WTC11 (cell line): ENCODE measurements at regions not wholly inside any gene's neighbourhood (a gene's known extent, or its start where the extent isn't known, plus 50 kb on each side); places are given as distances from the start of the nearest gene placed in this dataset.

ENCODE experiments used
- ATAC-seq: fragments of 200-7000 bp; cut with Tn5 transposase; 2 replicates; pipeline ENCODE4 v1.10.0; 2021; ENCODE audit warnings: mild to moderate bottlenecking, moderate library complexity
- CTCF ChIA-PET: fragments of 300-600 bp; sonication (Branson Sonifier 250); formaldehyde crosslinking; loops from one replicate; lab custom pipeline; 2021; ENCODE audit warnings: antibody characterized with exemption; lab: Charles Lee
- POLR2A ChIA-PET: fragments of 350-600 bp; sonication (Branson Sonifier 250); formaldehyde crosslinking; loops from one replicate; lab custom pipeline; 2021; ENCODE audit warnings: antibody characterized with exemption; lab: Charles Lee
- DNase-seq: peaks from one replicate; pipeline ENCODE4 v3.0.0; 2021; ENCODE audit warnings: low spot score
- H3K27ac Mint-ChIP-seq: 2 replicates; pipeline ENCODE4 v1.8.0; 2021; ENCODE audit warnings: mixed read lengths
- H3K27me3 Mint-ChIP-seq: 2 replicates; pipeline ENCODE4 v1.8.0; 2021; ENCODE audit warnings: low read depth, mild to moderate bottlenecking, moderate library complexity, mixed read lengths
- H3K36me3 Mint-ChIP-seq: 2 replicates; pipeline ENCODE4 v1.8.0; 2021; ENCODE audit warnings: mixed read lengths
- H3K4me1 Mint-ChIP-seq: 2 replicates; pipeline ENCODE4 v1.8.0; 2022; ENCODE audit warnings: mixed read lengths
- H3K4me3 Mint-ChIP-seq: 2 replicates; pipeline ENCODE4 v1.8.0; 2021; ENCODE audit warnings: mild to moderate bottlenecking, moderate library complexity, mixed read lengths
- H3K9me3 Mint-ChIP-seq: 2 replicates; pipeline ENCODE4 v1.8.0; 2021; ENCODE audit warnings: mixed read lengths
- E2F4 ChIP-seq: sonication (generic); formaldehyde crosslinking; IDR thresholded peaks from 2 replicates; pipeline ENCODE4 v1.8.1; 2022; ENCODE audit warnings: low read depth, mild to moderate bottlenecking, moderate library complexity, missing genetic modification reagents, borderline replicate concordance
- ESRRA ChIP-seq: sonication (generic); formaldehyde crosslinking; IDR thresholded peaks from 2 replicates; pipeline ENCODE4 v1.8.1; 2022; ENCODE audit warnings: mild to moderate bottlenecking, missing genetic modification reagents, borderline replicate concordance
- FOXK1 ChIP-seq: sonication (generic); formaldehyde crosslinking; IDR thresholded peaks from 2 replicates; pipeline ENCODE4 v1.8.0; 2022; ENCODE audit warnings: mild to moderate bottlenecking, moderate library complexity, missing genetic modification reagents
- HMGA2 ChIP-seq: fragments of 250-450 bp; sonication (Bioruptor Pico); IDR thresholded peaks from 2 replicates; pipeline ENCODE4 v1.4.0; 2021; ENCODE audit warnings: mild to moderate bottlenecking, moderate library complexity
- NR3C1 ChIP-seq: sonication (generic); formaldehyde crosslinking; conservative IDR thresholded peaks from 2 replicates; pipeline ENCODE4 v1.8.1; 2023; ENCODE audit warnings: low read depth, mild to moderate bottlenecking, missing genetic modification reagents
- OVOL2 ChIP-seq: fragments of 250-450 bp; sonication (Bioruptor Pico); IDR thresholded peaks from 2 replicates; pipeline ENCODE4 v1.9.0; 2021; ENCODE audit warnings: mild to moderate bottlenecking, borderline replicate concordance
- ZNF219 ChIP-seq: sonication (generic); formaldehyde crosslinking; IDR thresholded peaks from 2 replicates; pipeline ENCODE4 v1.8.0; 2023; ENCODE audit warnings: missing genetic modification reagents, mild to moderate bottlenecking, borderline replicate concordance
- ZNF232 ChIP-seq: sonication (generic); formaldehyde crosslinking; IDR thresholded peaks from 2 replicates; pipeline ENCODE4 v1.8.0; 2022; ENCODE audit warnings: mild to moderate bottlenecking, missing genetic modification reagents
- ZNF416 ChIP-seq: fragments of 250-450 bp; sonication (Bioruptor Pico); IDR thresholded peaks from 2 replicates; pipeline ENCODE4 v1.9.0; 2021; ENCODE audit warnings: mild to moderate bottlenecking, inconsistent platforms
- ZNF512 ChIP-seq: sonication (generic); formaldehyde crosslinking; IDR thresholded peaks from 2 replicates; pipeline ENCODE4 v1.8.1; 2022; ENCODE audit warnings: missing genetic modification reagents, borderline replicate concordance
- TF ChIP-seq, protein P1 (sequence below): sonication (generic); formaldehyde crosslinking; IDR thresholded peaks from 2 replicates; pipeline ENCODE4 v1.8.0; 2022; ENCODE audit warnings: mild to moderate bottlenecking, missing genetic modification reagents
- TF ChIP-seq, protein P2 (sequence below): sonication (generic); formaldehyde crosslinking; IDR thresholded peaks from 2 replicates; pipeline ENCODE4 v1.8.1; 2023; ENCODE audit warnings: mild to moderate bottlenecking, missing genetic modification reagents, moderate library complexity
- TF ChIP-seq, protein P3 (sequence below): sonication (generic); formaldehyde crosslinking; IDR thresholded peaks from 2 replicates; pipeline ENCODE4 v1.8.0; 2023; ENCODE audit warnings: missing genetic modification reagents
- TF ChIP-seq, protein P4 (sequence below): sonication (generic); formaldehyde crosslinking; IDR thresholded peaks from 2 replicates; pipeline ENCODE4 v1.8.0; 2023; ENCODE audit warnings: mild to moderate bottlenecking, missing genetic modification reagents
- TF ChIP-seq, protein P5 (sequence below): sonication (generic); formaldehyde crosslinking; IDR thresholded peaks from 2 replicates; pipeline ENCODE4 v1.8.1; 2022; ENCODE audit warnings: mild to moderate bottlenecking, missing genetic modification reagents, moderate library complexity, borderline replicate concordance
- TF ChIP-seq, protein P6 (sequence below): fragments of 250-450 bp; sonication (Bioruptor Pico); IDR thresholded peaks from 2 replicates; pipeline ENCODE4 v1.9.0; 2021; ENCODE audit warnings: mild to moderate bottlenecking

GRCh38 chr3:81861593-81861992, 100.1 kb upstream of the GBE1 start:
- DNase-seq (no peak), ATAC-seq (no peak)
- POLR2A ChIA-PET = no interaction called here
- TF ChIP-seq, protein P1, sequence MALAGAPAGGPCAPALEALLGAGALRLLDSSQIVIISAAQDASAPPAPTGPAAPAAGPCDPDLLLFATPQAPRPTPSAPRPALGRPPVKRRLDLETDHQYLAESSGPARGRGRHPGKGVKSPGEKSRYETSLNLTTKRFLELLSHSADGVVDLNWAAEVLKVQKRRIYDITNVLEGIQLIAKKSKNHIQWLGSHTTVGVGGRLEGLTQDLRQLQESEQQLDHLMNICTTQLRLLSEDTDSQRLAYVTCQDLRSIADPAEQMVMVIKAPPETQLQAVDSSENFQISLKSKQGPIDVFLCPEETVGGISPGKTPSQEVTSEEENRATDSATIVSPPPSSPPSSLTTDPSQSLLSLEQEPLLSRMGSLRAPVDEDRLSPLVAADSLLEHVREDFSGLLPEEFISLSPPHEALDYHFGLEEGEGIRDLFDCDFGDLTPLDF = no peak
- TF ChIP-seq, protein P2, sequence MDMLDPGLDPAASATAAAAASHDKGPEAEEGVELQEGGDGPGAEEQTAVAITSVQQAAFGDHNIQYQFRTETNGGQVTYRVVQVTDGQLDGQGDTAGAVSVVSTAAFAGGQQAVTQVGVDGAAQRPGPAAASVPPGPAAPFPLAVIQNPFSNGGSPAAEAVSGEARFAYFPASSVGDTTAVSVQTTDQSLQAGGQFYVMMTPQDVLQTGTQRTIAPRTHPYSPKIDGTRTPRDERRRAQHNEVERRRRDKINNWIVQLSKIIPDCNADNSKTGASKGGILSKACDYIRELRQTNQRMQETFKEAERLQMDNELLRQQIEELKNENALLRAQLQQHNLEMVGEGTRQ (CRISPR knock-in tag) = no peak
- TF ChIP-seq FOXK1 (no peak), HMGA2 (no peak), OVOL2 (CRISPR knock-in tag) (no peak), ZNF416 (CRISPR knock-in tag) (no peak), ESRRA (CRISPR knock-in tag) (no peak), ZNF232 (no peak), ZNF219 (CRISPR knock-in tag) (no peak), NR3C1 (CRISPR knock-in tag) (no peak), E2F4 (CRISPR knock-in tag) (no peak), ZNF512 (no peak)
- TF ChIP-seq, protein P3, sequence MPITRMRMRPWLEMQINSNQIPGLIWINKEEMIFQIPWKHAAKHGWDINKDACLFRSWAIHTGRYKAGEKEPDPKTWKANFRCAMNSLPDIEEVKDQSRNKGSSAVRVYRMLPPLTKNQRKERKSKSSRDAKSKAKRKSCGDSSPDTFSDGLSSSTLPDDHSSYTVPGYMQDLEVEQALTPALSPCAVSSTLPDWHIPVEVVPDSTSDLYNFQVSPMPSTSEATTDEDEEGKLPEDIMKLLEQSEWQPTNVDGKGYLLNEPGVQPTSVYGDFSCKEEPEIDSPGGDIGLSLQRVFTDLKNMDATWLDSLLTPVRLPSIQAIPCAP (CRISPR knock-in tag) = no peak
- TF ChIP-seq, protein P4, sequence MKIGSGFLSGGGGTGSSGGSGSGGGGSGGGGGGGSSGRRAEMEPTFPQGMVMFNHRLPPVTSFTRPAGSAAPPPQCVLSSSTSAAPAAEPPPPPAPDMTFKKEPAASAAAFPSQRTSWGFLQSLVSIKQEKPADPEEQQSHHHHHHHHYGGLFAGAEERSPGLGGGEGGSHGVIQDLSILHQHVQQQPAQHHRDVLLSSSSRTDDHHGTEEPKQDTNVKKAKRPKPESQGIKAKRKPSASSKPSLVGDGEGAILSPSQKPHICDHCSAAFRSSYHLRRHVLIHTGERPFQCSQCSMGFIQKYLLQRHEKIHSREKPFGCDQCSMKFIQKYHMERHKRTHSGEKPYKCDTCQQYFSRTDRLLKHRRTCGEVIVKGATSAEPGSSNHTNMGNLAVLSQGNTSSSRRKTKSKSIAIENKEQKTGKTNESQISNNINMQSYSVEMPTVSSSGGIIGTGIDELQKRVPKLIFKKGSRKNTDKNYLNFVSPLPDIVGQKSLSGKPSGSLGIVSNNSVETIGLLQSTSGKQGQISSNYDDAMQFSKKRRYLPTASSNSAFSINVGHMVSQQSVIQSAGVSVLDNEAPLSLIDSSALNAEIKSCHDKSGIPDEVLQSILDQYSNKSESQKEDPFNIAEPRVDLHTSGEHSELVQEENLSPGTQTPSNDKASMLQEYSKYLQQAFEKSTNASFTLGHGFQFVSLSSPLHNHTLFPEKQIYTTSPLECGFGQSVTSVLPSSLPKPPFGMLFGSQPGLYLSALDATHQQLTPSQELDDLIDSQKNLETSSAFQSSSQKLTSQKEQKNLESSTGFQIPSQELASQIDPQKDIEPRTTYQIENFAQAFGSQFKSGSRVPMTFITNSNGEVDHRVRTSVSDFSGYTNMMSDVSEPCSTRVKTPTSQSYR (CRISPR knock-in tag) = no peak
- TF ChIP-seq, protein P5, sequence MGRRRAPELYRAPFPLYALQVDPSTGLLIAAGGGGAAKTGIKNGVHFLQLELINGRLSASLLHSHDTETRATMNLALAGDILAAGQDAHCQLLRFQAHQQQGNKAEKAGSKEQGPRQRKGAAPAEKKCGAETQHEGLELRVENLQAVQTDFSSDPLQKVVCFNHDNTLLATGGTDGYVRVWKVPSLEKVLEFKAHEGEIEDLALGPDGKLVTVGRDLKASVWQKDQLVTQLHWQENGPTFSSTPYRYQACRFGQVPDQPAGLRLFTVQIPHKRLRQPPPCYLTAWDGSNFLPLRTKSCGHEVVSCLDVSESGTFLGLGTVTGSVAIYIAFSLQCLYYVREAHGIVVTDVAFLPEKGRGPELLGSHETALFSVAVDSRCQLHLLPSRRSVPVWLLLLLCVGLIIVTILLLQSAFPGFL (CRISPR knock-in tag) = no peak
- TF ChIP-seq, protein P6, sequence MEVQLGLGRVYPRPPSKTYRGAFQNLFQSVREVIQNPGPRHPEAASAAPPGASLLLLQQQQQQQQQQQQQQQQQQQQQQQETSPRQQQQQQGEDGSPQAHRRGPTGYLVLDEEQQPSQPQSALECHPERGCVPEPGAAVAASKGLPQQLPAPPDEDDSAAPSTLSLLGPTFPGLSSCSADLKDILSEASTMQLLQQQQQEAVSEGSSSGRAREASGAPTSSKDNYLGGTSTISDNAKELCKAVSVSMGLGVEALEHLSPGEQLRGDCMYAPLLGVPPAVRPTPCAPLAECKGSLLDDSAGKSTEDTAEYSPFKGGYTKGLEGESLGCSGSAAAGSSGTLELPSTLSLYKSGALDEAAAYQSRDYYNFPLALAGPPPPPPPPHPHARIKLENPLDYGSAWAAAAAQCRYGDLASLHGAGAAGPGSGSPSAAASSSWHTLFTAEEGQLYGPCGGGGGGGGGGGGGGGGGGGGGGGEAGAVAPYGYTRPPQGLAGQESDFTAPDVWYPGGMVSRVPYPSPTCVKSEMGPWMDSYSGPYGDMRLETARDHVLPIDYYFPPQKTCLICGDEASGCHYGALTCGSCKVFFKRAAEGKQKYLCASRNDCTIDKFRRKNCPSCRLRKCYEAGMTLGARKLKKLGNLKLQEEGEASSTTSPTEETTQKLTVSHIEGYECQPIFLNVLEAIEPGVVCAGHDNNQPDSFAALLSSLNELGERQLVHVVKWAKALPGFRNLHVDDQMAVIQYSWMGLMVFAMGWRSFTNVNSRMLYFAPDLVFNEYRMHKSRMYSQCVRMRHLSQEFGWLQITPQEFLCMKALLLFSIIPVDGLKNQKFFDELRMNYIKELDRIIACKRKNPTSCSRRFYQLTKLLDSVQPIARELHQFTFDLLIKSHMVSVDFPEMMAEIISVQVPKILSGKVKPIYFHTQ (CRISPR knock-in tag) = no peak
- H3K4me1 Mint-ChIP-seq = peaks cover 18% of the 10 kb centered on the region
- H3K4me3 Mint-ChIP-seq = no peak overlapping the region
- H3K9me3 Mint-ChIP-seq = no peaks in the 10 kb centered on the region
- CTCF ChIA-PET = no interaction called here
- no peaks in the 10 kb centered on the region for H3K27me3 Mint-ChIP-seq
- H3K27ac Mint-ChIP-seq = no peak overlapping the region
- H3K36me3 Mint-ChIP-seq = no peaks in the 10 kb centered on the region
